Activated naive CD8-positive, alpha-beta T cell treated with anti-CD3 and anti-CD28 coated beads for 36 hours (primary cell): ENCODE measurements at regions not wholly inside any gene's neighbourhood (a gene's known extent, or its start where the extent isn't known, plus 50 kb on each side); places are given as distances from the start of the nearest gene placed in this dataset.
"Not testable (repeated sequence)": the region's sequence is repeated elsewhere in the genome, so short reads cannot be mapped to it uniquely, and the experiment has no call there.

Experiments used
- DNase-seq: peaks from one replicate; pipeline ENCODE4 v3.0.0; 2021
- H3K27ac Mint-ChIP-seq: one replicate; pipeline ENCODE4 v1.8.0; 2022; ENCODE audit warnings: mild to moderate bottlenecking, moderate library complexity, mixed read lengths
- H3K27me3 Mint-ChIP-seq: one replicate; pipeline ENCODE4 v1.8.0; 2022; ENCODE audit warnings: mild to moderate bottlenecking, mixed read lengths
- H3K36me3 Mint-ChIP-seq: one replicate; pipeline ENCODE4 v1.8.0; 2021; ENCODE audit warnings: mild to moderate bottlenecking, mixed read lengths
- H3K4me1 Mint-ChIP-seq: one replicate; pipeline ENCODE4 v1.8.0; 2021; ENCODE audit warnings: mixed read lengths
- H3K4me3 Mint-ChIP-seq: one replicate; pipeline ENCODE4 v1.8.0; 2022; ENCODE audit warnings: mild to moderate bottlenecking, moderate library complexity, mixed read lengths
- H3K9me3 Mint-ChIP-seq: one replicate; pipeline ENCODE4 v1.8.0; 2022; ENCODE audit warnings: mixed read lengths

DNA sequence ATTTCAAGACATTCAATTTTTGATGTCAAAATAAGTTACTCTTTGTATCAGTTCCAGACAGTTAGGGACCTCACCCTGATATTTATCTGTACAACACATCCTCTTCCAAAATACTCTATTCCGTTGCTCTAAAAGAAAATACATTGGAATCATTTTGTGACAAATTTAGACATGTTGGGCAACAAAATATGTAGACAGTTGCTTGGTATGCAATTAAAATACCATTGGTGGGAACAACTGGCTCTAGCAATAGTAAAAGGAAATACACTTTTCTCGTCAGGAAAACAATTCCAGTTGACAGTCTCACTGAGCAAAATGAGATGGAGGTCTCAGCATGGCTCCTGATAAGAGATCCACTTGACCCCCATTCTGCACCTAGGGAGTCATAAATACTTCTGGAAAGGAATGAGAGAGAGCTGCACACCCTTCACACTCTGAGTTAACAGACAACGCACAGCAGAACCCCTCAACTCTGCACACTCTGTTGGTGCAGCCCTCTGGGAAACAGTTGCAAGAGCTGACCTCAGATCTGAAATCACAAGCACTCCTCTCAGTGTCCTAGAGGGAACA lies 171.3 kb upstream of the NT5E start:
- Mint-ChIP-seq H3K4me1 (no peaks in the 10 kb centered on the region), H3K4me3 (no peak overlapping the region), H3K36me3 (no peaks in the 10 kb centered on the region), H3K9me3 (no peaks in the 10 kb centered on the region), H3K27ac (no peak overlapping the region), H3K27me3 (peaks cover 9% of the 10 kb centered on the region)
- DNase-seq, result no peak

DNA sequence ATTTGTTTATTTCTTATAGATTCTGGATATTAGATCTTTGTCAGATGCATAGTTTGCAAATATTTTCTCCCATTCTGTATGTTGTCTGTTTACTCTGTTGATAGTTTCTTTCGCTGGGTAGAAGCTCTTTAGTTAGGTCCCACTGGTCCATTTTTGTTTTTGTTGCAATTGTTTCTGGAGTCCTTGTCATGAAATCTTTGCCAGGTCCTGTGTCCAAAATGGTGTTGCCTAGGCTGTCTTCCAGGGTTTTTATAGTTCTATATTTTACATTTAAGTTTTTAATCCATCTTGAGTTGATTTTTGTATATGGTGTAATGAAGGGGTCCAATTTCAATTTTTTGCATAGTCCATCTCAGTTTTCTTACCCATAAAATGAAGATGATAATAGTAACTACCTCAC lies 173.9 kb upstream of the NT5E start:
- not testable (repeated sequence) for H3K27me3 Mint-ChIP-seq, H3K36me3 Mint-ChIP-seq, H3K4me1 Mint-ChIP-seq, H3K9me3 Mint-ChIP-seq, H3K4me3 Mint-ChIP-seq, H3K27ac Mint-ChIP-seq, DNase-seq

DNA sequence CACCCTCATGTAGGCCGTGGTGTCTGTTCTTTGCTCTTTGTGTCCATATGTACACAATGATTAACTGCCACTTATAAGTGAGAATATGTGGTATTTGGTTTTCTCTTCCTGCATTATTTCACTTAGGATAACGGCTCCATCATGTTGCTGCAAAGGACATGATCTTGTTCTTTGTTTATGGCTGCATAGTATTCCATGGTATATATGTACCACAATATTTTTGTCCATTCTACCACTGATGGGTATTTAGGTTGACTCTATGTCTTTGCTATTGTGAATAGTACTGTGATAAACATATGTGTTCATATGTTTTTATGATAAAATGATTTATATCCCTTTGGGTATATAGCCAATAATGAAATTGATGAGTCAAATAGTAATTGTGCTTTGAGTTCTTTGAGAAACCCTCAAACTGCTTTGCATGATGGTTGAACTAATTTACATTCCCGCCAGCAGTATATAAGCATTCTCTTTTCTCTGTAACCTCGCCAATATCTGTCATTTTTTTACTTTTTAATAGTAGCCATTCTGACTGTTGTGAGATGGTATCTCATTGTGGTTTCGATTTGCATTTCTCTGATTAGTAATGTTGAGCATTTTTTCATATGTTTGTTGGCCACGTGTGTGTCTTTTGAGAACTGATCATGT lies 174.4 kb upstream of the NT5E start:
- Mint-ChIP-seq H3K9me3 (no peaks in the 10 kb centered on the region), H3K27me3 (no peaks in the 10 kb centered on the region), H3K36me3 (no peaks in the 10 kb centered on the region), H3K4me1 (no peaks in the 10 kb centered on the region), H3K27ac (no peak overlapping the region), H3K4me3 (no peak overlapping the region)
- no peak for DNase-seq

DNA sequence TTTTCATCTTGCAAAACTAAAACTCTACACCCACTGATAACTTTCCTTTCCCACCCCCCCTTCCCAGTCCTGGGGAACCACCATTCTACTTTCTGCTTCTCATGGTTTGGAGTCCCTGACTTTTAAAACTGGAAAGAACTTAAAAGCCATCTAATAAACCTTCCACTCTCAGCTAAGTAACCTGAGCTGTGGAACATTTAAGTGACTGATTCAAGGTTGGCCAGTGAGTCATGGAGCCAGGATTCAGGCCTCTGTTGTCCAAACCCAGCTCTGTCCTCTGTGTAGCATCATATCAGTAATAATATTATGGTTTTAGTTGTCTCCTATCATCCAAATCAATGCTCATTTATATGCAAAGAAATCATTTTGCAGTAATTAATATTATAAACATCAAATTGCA lies 176.0 kb upstream of the NT5E start:
- H3K36me3 Mint-ChIP-seq, result no peaks in the 10 kb centered on the region
- no peaks in the 10 kb centered on the region for H3K4me1 Mint-ChIP-seq
- no peaks in the 10 kb centered on the region for H3K9me3 Mint-ChIP-seq
- H3K27ac Mint-ChIP-seq, result no peak overlapping the region
- H3K27me3 Mint-ChIP-seq, result no peaks in the 10 kb centered on the region
- DNase-seq, result no peak
- H3K4me3 Mint-ChIP-seq, result no peak overlapping the region

DNA sequence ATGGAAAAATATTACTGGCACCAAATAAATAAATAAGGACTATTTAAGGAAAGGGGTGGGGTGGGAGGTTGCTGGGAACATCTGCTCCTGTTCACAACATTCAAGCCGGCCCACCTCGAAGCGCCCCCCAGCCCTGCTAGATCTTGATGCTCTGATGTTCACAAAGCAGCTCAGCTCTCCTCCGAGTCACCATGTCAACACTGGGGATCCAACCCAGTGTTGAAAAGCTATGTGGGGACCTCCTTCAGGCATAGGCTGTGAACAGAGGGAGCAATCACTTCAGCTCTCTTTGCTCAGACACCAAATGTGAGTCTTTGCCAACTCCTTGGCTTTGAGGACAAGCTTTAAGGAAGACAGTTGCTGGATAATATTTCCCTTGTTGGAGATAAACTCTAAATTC lies 176.8 kb upstream of the NT5E start:
- Mint-ChIP-seq H3K4me3 (no peak overlapping the region), H3K27me3 (no peaks in the 10 kb centered on the region), H3K9me3 (no peaks in the 10 kb centered on the region)

DNA sequence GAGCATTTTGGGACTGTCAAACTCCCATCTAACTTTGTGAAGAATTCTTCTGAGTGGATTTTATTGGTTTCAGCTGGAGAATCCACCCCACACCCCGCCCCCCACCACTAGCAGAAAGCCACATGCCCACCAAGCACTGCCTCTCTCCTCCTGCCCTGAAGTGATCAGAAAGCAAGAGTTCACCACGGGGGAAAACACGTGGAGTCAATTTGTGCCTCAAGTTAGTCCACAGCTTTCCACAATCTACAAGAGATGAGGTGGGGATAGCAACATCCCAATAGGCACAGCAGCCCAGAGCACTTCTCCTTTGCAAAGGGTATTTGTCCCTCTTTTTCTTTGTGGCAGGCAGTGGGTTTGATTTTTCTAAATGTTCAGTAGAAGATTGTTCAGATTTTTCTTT lies 177.3 kb upstream of the NT5E start:
- H3K36me3 Mint-ChIP-seq, result no peaks in the 10 kb centered on the region
- no peak overlapping the region for H3K4me3 Mint-ChIP-seq
- no peaks in the 10 kb centered on the region for H3K27me3 Mint-ChIP-seq
- no peak overlapping the region for H3K27ac Mint-ChIP-seq
- H3K4me1 Mint-ChIP-seq, result no peaks in the 10 kb centered on the region
- no peak for DNase-seq
- no peaks in the 10 kb centered on the region for H3K9me3 Mint-ChIP-seq

More for the DNA sequence above, 176.8 kb upstream of the NT5E start:
- H3K27ac Mint-ChIP-seq, result no peak overlapping the region
- no peaks in the 10 kb centered on the region for H3K4me1 Mint-ChIP-seq
- DNase-seq, result no peak
- no peaks in the 10 kb centered on the region for H3K36me3 Mint-ChIP-seq

DNA sequence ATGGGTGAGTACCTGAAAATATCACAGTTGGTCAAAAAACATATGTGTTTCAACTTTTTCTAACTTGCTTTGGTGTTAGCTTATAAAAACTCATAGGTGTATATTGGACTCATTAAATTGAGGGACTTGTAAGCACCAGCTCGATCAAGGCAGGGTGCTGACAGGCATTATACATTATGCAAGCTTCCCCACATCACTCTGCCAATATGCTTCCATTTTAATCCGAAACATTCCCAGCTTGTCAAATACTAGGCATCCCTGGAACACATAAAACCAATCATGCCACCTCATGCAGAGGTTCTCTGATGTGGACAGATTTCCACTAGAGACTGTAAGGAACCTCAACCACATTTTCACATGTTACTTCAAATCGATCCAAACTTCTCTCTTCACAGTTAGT lies 187.3 kb upstream of the NT5E start:
- no peak for DNase-seq
- Mint-ChIP-seq H3K4me3 (no peak overlapping the region), H3K27ac (no peak overlapping the region), H3K36me3 (no peaks in the 10 kb centered on the region), H3K9me3 (peaks cover 2% of the 10 kb centered on the region), H3K4me1 (no peaks in the 10 kb centered on the region), H3K27me3 (no peaks in the 10 kb centered on the region)

DNA sequence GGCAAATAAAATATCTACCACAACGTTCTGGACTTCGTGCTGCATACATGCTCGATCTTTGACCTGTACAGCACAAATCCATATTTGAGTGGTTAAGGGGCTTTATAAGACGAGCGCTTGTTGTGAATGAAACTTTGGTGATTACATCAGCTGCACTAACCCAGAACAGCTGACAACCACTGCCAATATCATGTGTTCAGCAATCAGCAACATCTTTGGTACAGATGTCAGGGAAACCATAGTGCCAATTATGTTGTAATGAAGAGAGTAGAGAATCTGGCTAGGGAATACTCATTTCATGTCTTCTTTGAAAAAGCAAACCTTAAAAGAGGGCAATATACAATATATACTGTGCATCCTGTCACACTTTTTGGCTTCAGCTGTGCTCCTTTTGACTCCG lies 188.6 kb upstream of the NT5E start:
- no peaks in the 10 kb centered on the region for H3K9me3 Mint-ChIP-seq
- H3K4me1 Mint-ChIP-seq, result no peaks in the 10 kb centered on the region
- no peak overlapping the region for H3K4me3 Mint-ChIP-seq
- H3K36me3 Mint-ChIP-seq, result no peaks in the 10 kb centered on the region
- no peak overlapping the region for H3K27ac Mint-ChIP-seq
- DNase-seq, result no peak
- no peaks in the 10 kb centered on the region for H3K27me3 Mint-ChIP-seq

DNA sequence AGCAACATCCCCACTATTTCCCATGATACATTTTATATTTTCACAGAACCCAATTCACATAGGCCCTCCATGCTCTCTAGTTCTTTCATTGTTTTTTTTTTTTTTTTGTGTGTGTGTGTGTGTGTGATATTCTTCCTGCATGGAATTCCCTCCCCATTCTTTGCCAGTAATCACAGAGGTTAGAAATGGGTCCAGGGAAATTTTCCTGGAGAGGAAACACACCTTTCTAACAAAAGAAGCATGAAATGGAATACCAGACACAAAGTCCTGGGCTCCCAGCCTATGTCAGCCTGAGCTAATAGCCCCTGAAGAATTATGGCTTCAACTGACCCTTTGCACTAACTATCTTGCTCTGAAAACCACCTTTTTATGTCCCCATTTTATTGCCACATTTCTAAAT lies 194.2 kb upstream of the NT5E start:
- Mint-ChIP-seq H3K27ac (no peak overlapping the region), H3K4me1 (no peaks in the 10 kb centered on the region), H3K4me3 (no peak overlapping the region), H3K27me3 (no peaks in the 10 kb centered on the region), H3K9me3 (peaks cover 4% of the 10 kb centered on the region), H3K36me3 (no peaks in the 10 kb centered on the region)
- DNase-seq, result no peak

DNA sequence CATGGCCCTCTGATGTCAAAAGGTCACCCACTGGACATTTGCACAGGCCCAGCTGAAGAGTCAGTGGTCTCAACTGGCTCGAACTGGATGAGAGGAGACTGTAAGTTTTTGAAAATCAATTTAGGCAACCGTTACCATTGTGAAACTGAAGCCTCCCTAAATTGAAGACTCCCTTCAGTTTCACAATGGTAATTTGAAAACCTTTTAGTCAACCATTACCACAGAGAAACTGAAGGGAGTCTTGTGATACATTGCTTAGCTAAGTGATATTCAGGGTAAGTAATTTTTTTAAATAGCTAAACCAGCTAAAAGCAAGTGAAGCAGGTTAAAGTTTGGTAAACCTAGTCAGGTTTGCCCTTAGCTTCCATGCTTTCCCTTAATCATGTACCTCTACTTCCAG lies 197.3 kb upstream of the NT5E start:
- Mint-ChIP-seq H3K9me3 (peaks cover 8% of the 10 kb centered on the region), H3K4me3 (no peak overlapping the region), H3K27ac (no peak overlapping the region), H3K27me3 (peaks cover 6% of the 10 kb centered on the region), H3K36me3 (no peaks in the 10 kb centered on the region), H3K4me1 (no peaks in the 10 kb centered on the region)
- DNase-seq, result no peak

DNA sequence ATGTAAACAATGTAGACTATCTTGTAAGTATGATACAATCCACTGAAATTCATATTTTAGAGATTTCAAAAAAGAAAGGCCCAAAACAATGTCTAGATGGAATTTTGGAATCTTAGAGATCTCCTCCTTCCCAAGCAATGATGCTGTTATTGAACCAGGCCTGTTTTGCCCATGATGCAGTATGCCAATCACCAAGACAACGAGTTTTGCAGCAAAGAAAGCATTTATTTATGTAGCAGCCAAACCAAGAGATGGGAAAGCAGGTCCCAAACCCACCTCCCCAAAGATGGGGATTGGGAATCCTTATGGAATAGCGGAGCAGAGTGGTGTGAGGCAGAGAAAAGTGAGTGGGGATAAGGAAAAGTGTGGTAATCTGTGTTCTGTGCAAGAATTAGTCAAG lies 197.8 kb upstream of the NT5E start:
- no peaks in the 10 kb centered on the region for H3K36me3 Mint-ChIP-seq
- peaks cover 8% of the 10 kb centered on the region for H3K9me3 Mint-ChIP-seq
- peaks cover 6% of the 10 kb centered on the region for H3K27me3 Mint-ChIP-seq
- H3K27ac Mint-ChIP-seq, result no peak overlapping the region
- H3K4me3 Mint-ChIP-seq, result no peak overlapping the region
- no peak for DNase-seq
- no peaks in the 10 kb centered on the region for H3K4me1 Mint-ChIP-seq

DNA sequence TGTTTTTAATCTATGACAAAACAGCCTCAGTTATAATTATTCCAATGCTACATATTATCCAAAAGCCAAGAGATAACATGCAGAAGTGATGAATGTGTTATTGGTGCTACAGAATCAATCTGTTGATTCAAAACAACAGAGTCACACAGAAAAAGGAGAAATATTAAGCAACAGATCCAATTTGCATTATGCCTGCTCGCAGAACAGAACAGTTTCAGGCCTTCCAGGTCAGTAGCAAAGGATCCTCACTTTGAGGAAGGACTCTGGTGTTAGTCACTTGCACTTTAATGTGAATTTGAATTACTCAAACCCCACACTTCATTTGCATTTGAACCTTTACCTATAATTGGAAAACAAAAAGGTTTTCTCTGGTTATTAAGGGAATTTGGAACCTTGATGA lies 198.6 kb upstream of the NT5E start:
- no peak for DNase-seq
- peaks cover 8% of the 10 kb centered on the region for H3K9me3 Mint-ChIP-seq
- no peak overlapping the region for H3K4me3 Mint-ChIP-seq
- H3K36me3 Mint-ChIP-seq, result no peaks in the 10 kb centered on the region
- no peak overlapping the region for H3K27ac Mint-ChIP-seq
- no peaks in the 10 kb centered on the region for H3K4me1 Mint-ChIP-seq
- H3K27me3 Mint-ChIP-seq, result peaks cover 6% of the 10 kb centered on the region

DNA sequence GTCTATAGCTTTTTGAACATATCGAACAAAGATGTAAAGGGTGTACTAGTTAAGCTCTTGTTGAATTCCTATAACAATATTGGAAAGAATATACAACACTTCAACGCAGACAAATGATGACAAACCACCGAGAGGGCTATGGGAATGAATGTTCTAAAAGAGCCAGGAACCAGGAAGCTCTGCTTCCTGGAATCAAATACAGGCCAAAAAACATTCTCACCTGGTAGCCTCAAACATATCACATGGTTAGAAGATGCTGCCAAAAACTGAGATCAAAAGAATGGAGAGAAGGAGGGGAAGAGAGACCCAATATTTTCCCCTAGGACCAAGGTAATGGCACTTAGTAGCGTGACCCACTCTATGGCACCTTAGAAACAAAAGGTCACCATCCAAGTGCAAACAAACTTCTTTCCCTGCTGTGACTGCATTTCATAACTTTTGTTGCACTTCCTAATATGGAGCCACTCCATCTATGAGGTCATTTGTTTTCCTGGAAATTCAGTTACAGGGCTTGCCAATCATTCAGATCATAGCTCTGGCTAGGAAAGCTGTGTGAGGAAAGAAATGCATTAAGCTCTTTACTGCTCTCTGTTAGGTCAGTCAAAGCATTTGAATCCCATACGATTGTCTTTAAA lies 199.2 kb upstream of the NT5E start:
- Mint-ChIP-seq H3K4me1 (no peaks in the 10 kb centered on the region), H3K4me3 (no peak overlapping the region), H3K36me3 (no peaks in the 10 kb centered on the region), H3K27ac (no peak overlapping the region), H3K27me3 (peaks cover 6% of the 10 kb centered on the region), H3K9me3 (peaks cover 8% of the 10 kb centered on the region)
- DNase-seq, result no peak

DNA sequence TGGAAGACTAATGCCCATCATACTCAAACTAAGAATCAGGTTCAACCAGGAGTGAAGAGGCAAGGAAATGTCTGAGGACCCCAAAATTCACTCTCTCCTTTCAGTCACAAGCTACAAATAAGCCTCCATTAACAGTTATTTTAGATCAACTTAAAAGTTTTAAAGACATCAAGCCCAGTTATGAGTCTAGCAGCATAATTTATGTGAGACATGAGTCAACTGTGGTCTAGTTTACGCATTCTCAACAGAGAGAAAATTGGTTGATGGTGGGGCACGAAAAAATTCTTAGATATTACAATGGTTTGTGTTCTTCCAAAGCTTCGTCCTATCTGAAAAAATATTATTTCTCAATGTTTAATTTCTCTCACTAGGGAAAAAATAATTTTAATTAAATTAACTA lies 204.9 kb upstream of the NT5E start:
- Mint-ChIP-seq H3K36me3 (no peaks in the 10 kb centered on the region), H3K9me3 (peaks cover 3% of the 10 kb centered on the region), H3K4me3 (no peak overlapping the region), H3K27ac (no peak overlapping the region), H3K27me3 (peaks cover 6% of the 10 kb centered on the region), H3K4me1 (no peaks in the 10 kb centered on the region)
- DNase-seq, result no peak

DNA sequence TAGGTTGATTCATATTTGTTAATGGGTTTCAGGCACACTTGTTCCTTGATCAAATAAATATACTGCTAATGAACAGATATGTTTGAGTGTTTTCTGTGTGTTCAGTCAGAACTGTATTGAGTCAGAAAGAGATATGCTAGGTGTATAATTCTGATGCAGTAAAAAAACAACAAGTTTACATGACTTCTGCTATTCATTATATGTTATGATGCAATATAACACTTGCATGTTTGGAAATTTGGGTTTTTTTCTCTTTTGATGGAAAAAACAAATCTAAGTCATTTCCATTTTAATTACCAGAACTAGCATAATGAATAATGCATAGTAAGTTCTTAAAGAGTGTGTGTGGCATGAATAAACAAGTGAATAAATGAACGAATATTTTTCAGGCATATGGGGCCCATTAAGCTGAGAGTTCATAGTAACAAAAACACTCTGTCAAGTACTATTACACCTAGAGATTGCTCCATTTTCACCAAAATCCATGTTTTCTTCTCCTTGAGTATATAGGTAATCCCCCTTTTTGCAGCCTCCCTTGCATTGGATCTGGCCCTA lies 208.3 kb upstream of the NT5E start:
- Mint-ChIP-seq H3K4me3 (no peak overlapping the region), H3K27ac (no peak overlapping the region), H3K9me3 (no peaks in the 10 kb centered on the region), H3K27me3 (no peaks in the 10 kb centered on the region), H3K36me3 (no peaks in the 10 kb centered on the region), H3K4me1 (no peaks in the 10 kb centered on the region)
- no peak for DNase-seq
